Neural cell (in vitro differentiated cells): ENCODE measurements at regions not wholly inside any gene's neighbourhood (a gene's known extent, or its start where the extent isn't known, plus 50 kb on each side); places are given as distances from the start of the nearest gene placed in this dataset.

Experiments
- H2AFZ ChIP-seq: fragments of 200-600, 300-800 bp; sonication (generic), shearing (Covaris generic); 2 replicates; pipeline ENCODE4 v1.6.0; 2014; ENCODE audit warnings: low read depth, mild to moderate bottlenecking, antibody characterized with exemption, low read length, moderate library complexity
- H3F3A ChIP-seq: fragments of 200-600 bp; shearing (Covaris generic); 2 replicates; pipeline ENCODE4 v1.6.1; 2016; ENCODE audit warnings: mild to moderate bottlenecking, moderate library complexity, mixed read lengths, antibody characterized with exemption, low read length; ENCODE audit not compliant: insufficient read depth, poor library complexity, severe bottlenecking
- H3K27ac ChIP-seq: fragments of 200-600, 300-800 bp; sonication (generic), shearing (Covaris generic); 2 replicates; pipeline ENCODE4 v1.5.1; 2014; ENCODE audit warnings: mild to moderate bottlenecking, low read length, moderate library complexity
- H3K27me3 ChIP-seq: fragments of 300-800, 200-600 bp; sonication (generic), shearing (Covaris generic); 2 replicates; pipeline ENCODE4 v1.6.0; 2014; ENCODE audit warnings: mild to moderate bottlenecking, low read depth, low read length, moderate library complexity; ENCODE audit not compliant: insufficient read depth
- H3K36me3 ChIP-seq: fragments of 300-800, 200-600 bp; sonication (generic), shearing (Covaris generic); 2 replicates; pipeline ENCODE4 v1.5.1; 2014; ENCODE audit warnings: mild to moderate bottlenecking, antibody characterized with exemption, low read length, moderate library complexity; ENCODE audit not compliant: insufficient read depth
- H3K4me2 ChIP-seq: fragments of 300-800, 200-600 bp; sonication (generic), shearing (Covaris generic); 2 replicates; pipeline ENCODE4 v1.6.0; 2014; ENCODE audit warnings: mild to moderate bottlenecking, low read length
- H3K4me3 ChIP-seq: fragments of 300-800, 200-600 bp; sonication (generic), shearing (Covaris generic); 2 replicates; pipeline ENCODE4 v1.5.1; 2014; ENCODE audit warnings: mild to moderate bottlenecking, low read length, moderate library complexity
- H3K79me2 ChIP-seq: fragments of 200-600 bp; shearing (Covaris generic); replicated peaks from 2 replicates; pipeline ENCODE4 v1.6.0; 2014; ENCODE audit warnings: mild to moderate bottlenecking, low read length, moderate library complexity; ENCODE audit not compliant: insufficient read depth
- H3K9ac ChIP-seq: fragments of 300-800, 200-600 bp; sonication (generic), shearing (Covaris generic); 2 replicates; pipeline ENCODE4 v1.6.1; 2016; ENCODE audit warnings: mild to moderate bottlenecking, low read length, mixed read lengths
- H3K9me2 ChIP-seq: fragments of 200-600 bp; shearing (Covaris generic); 2 replicates; pipeline ENCODE4 v1.6.1; 2016; ENCODE audit warnings: mild to moderate bottlenecking, low read length, mixed read lengths; ENCODE audit not compliant: insufficient read depth
- H3K9me3 ChIP-seq: fragments of 200-600, 300-800 bp; sonication (generic), shearing (Covaris generic); 2 replicates; pipeline ENCODE4 v1.6.1; 2016; ENCODE audit warnings: mild to moderate bottlenecking, mixed run types, low read length, moderate library complexity, mixed read lengths
- H4K20me1 ChIP-seq: fragments of 200-600 bp; shearing (Covaris generic); 2 replicates; pipeline ENCODE4 v1.6.1; 2016; ENCODE audit warnings: mild to moderate bottlenecking, mixed run types; ENCODE audit not compliant: insufficient read depth
- CTCF ChIP-seq: fragments of 450-650 bp; IDR thresholded peaks from 2 replicates; pipeline ENCODE4 v1.5.1; 2014; ENCODE audit warnings: antibody characterized with exemption, mild to moderate bottlenecking, moderate library complexity; ENCODE audit not compliant: poor library complexity, severe bottlenecking
- EP300 ChIP-seq: fragments of 450-650 bp; conservative IDR thresholded peaks from 2 replicates; pipeline ENCODE4 v1.6.1; 2014; ENCODE audit warnings: antibody characterized with exemption, mild to moderate bottlenecking, moderate library complexity; ENCODE audit not compliant: poor library complexity, severe bottlenecking
- EZH2 ChIP-seq: fragments of 200-600, 300-800 bp; shearing (Covaris generic), sonication (generic); IDR thresholded peaks from 2 replicates; pipeline ENCODE4 v1.6.1; 2014; ENCODE audit warnings: antibody characterized with exemption, low read length, borderline replicate concordance, mild to moderate bottlenecking; ENCODE audit not compliant: insufficient read depth, poor library complexity, severe bottlenecking
- MXI1 ChIP-seq: fragments of 450-650 bp; conservative IDR thresholded peaks from 2 replicates; pipeline ENCODE4 v1.6.1; 2014; ENCODE audit warnings: antibody characterized with exemption, mild to moderate bottlenecking; ENCODE audit not compliant: poor library complexity, severe bottlenecking
- POLR2AphosphoS5 ChIP-seq: IDR thresholded peaks from 2 replicates; pipeline ENCODE4 v1.6.1; 2012
- RAD21 ChIP-seq: fragments of 450-650 bp; conservative IDR thresholded peaks from 2 replicates; pipeline ENCODE4 v1.6.1; 2014; ENCODE audit warnings: antibody characterized with exemption, mild to moderate bottlenecking, moderate library complexity
- REST ChIP-seq: IDR thresholded peaks from 2 replicates; pipeline ENCODE4 v1.6.1; 2012; ENCODE audit warnings: borderline replicate concordance
- SMC3 ChIP-seq: fragments of 450-650 bp; conservative IDR thresholded peaks from 2 replicates; pipeline ENCODE4 v1.6.1; 2014; ENCODE audit warnings: antibody characterized with exemption, mild to moderate bottlenecking, moderate library complexity; ENCODE audit not compliant: poor library complexity
- TAF1 ChIP-seq: IDR thresholded peaks from 2 replicates; pipeline ENCODE4 v1.6.1; 2012; ENCODE audit warnings: low read depth

- Histone ChIP-seq H3F3A (no peaks in the 10 kb centered on the region), H3K9me3 (no peaks in the 10 kb centered on the region), H3K4me2 (no peak overlapping the region), H3K79me2 (no peaks in the 10 kb centered on the region), H3K27ac (no peak overlapping the region), H3K36me3 (no peaks in the 10 kb centered on the region), H3K4me3 (no peak overlapping the region), H2AFZ (no peak overlapping the region), H3K27me3 (no peaks in the 10 kb centered on the region), H4K20me1 (no peaks in the 10 kb centered on the region), H3K9ac (no peak overlapping the region), H3K9me2 (no peaks in the 10 kb centered on the region)
- TF ChIP-seq REST (no peak), TAF1 (no peak), EP300 (no peak)
These were observed 572.1 kb upstream of the IGFBP3 start for GRCh38 chr7:46493196-46493595.

- Histone ChIP-seq H3K27me3 (no peaks in the 10 kb centered on the region), H2AFZ (no peak overlapping the region), H3K9me2 (no peaks in the 10 kb centered on the region), H4K20me1 (no peaks in the 10 kb centered on the region), H3K27ac (no peak overlapping the region), H3K79me2 (no peaks in the 10 kb centered on the region), H3K9ac (no peak overlapping the region), H3K36me3 (no peaks in the 10 kb centered on the region), H3K4me2 (no peak overlapping the region), H3K4me3 (no peak overlapping the region), H3K9me3 (no peaks in the 10 kb centered on the region), H3F3A (no peaks in the 10 kb centered on the region)
- TF ChIP-seq EP300: no peak
- TF ChIP-seq EZH2: no peak
- TF ChIP-seq TAF1: no peak
- no peak for TF ChIP-seq POLR2AphosphoS5
- TF ChIP-seq MXI1: no peak
- no peak for TF ChIP-seq SMC3
- TF ChIP-seq RAD21: no peak
- TF ChIP-seq REST: no peak
- TF ChIP-seq CTCF: no peak
These were observed 571.4 kb upstream of the IGFBP3 start for GRCh38 chr7:46492466-46492865.
